Lower leg skin (tissue), 3 donors: ENCODE measurements at regions not wholly inside any gene's neighbourhood (a gene's known extent, or its start where the extent isn't known, plus 50 kb on each side); places are given as distances from the start of the nearest gene placed in this dataset.

ENCODE experiments used
- CTCF ChIP-seq, 3 donors: fragments of 450-650 bp; IDR thresholded peaks; one replicate each; pipeline ENCODE4 v1.5.1; 2016; ENCODE audit warnings: antibody characterized with exemption in 3 of 3, mild to moderate bottlenecking in 3 of 3, moderate library complexity in 2 of 3
- POLR2A ChIP-seq, 2 donors: fragments of 450-650 bp; IDR thresholded peaks; one replicate each; pipeline ENCODE4 v1.6.1; 2016 to 2017; ENCODE audit warnings: antibody characterized with exemption in 2 of 2, mild to moderate bottlenecking in 1 of 2, moderate library complexity in 1 of 2

GRCh38 chr6:15152700-15153099, 93.2 kb upstream of the JARID2 start:
- TF ChIP-seq CTCF (IDR thresholded peaks at IDR 0.05), result no peak
- no peak for TF ChIP-seq POLR2A (IDR thresholded peaks at IDR 0.05)
